ENCODE measurements at regions not wholly inside any gene's neighbourhood (a gene's known extent, or its start where the extent isn't known, plus 50 kb on each side); places are given as distances from the start of the nearest gene placed in this dataset.

DNA sequence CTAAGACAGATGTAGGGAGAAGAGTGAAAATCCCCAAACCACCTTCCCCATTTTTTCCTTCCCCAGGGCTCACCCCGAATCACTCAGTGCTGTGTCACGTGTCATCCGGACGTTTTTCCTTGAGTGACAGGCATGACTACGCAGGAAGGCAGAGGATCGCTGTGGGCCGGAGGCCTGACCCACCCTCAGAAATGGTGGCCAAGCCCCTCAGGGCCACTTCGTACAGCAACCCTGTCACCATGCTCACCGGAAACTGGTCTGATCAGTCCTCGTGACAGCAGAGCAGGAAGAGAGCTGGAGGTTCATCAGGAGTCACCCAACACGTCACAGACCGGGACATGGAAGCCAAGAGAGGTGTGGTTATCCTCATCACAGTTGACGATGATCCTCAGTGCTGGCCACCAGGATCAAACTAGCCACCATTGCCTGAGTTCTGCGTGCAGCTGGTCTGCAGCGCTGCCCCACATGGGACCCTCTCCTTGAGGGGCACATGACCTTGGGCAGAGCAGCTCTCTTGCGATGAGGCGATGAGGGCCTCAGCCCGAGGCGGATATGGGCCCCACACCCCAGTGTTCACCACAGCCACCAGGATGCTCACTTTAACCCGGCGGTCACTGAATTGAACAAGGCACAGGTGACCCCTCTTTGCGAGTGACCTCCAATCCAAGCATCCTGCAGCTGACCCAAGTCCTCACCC, 99.3 kb upstream of the INSIG1 start:
- no peak for DNase-seq (ENCODE audit: low read depth in 4 of 6, low spot score in 6 of 6)
- H3K36me3 ChIP-seq (ENCODE audit: control insufficient read depth, insufficient read depth, low read length), result no peaks in the 10 kb centered on the region
- H3K9me3 ChIP-seq (ENCODE audit: control insufficient read depth, insufficient read depth, low read length), result peaks cover 7% of the 10 kb centered on the region
- no peak overlapping the region for H3K4me3 ChIP-seq (ENCODE audit: low read depth, low read length)
- WGBS (ENCODE audit: insufficient coverage), result 86% methylated on average over 22 of the region's 22 CpGs
- no peaks in the 10 kb centered on the region for H3K27me3 ChIP-seq (ENCODE audit: control insufficient read depth, insufficient read depth, low read length)
- H3K27ac ChIP-seq (ENCODE audit: low read depth, low read length), result no peak overlapping the region
- H3K4me1 ChIP-seq (ENCODE audit: control insufficient read depth, insufficient read depth, low read length), result peaks cover 6% of the 10 kb centered on the region

- Histone ChIP-seq H3K4me1 (ENCODE audit: control insufficient read depth, insufficient read depth, low read length) (peaks cover 6% of the 10 kb centered on the region), H3K27ac (ENCODE audit: low read depth, low read length) (no peak overlapping the region), H3K9me3 (ENCODE audit: control insufficient read depth, insufficient read depth, low read length) (peaks cover 7% of the 10 kb centered on the region), H3K36me3 (ENCODE audit: control insufficient read depth, insufficient read depth, low read length) (peaks cover 3% of the 10 kb centered on the region), H3K27me3 (ENCODE audit: control insufficient read depth, insufficient read depth, low read length) (no peaks in the 10 kb centered on the region), H3K4me3 (ENCODE audit: low read depth, low read length) (no peak overlapping the region)
- DNase-seq (ENCODE audit: low read depth in 4 of 6, low spot score in 6 of 6), result no peak
- WGBS (ENCODE audit: insufficient coverage), result 95% methylated on average over 8 of the region's 13 CpGs
These were observed 98.5 kb upstream of the INSIG1 start for GRCh38 chr7:155198901-155199845.

GRCh38 chr7:155201325-155202087, 96.2 kb upstream of the INSIG1 start:
- Histone ChIP-seq H3K27ac (ENCODE audit: low read depth, low read length) (no peak overlapping the region), H3K36me3 (ENCODE audit: control insufficient read depth, insufficient read depth, low read length) (peaks cover 4% of the 10 kb centered on the region), H3K4me3 (ENCODE audit: low read depth, low read length) (no peak overlapping the region), H3K4me1 (ENCODE audit: control insufficient read depth, insufficient read depth, low read length) (peaks cover 6% of the 10 kb centered on the region), H3K9me3 (ENCODE audit: control insufficient read depth, insufficient read depth, low read length) (peaks cover 2% of the 10 kb centered on the region), H3K27me3 (ENCODE audit: control insufficient read depth, insufficient read depth, low read length) (no peaks in the 10 kb centered on the region)
- 72% methylated on average over 17 of the region's 17 CpGs for WGBS (ENCODE audit: insufficient coverage)
- no peak for DNase-seq (ENCODE audit: low read depth in 4 of 6, low spot score in 6 of 6)

GRCh38 chr7:155202106-155202871, 95.4 kb upstream of the INSIG1 start:
- H3K27ac ChIP-seq (ENCODE audit: low read depth, low read length), result no peak overlapping the region
- no peaks in the 10 kb centered on the region for H3K9me3 ChIP-seq (ENCODE audit: control insufficient read depth, insufficient read depth, low read length)
- no peak overlapping the region for H3K4me3 ChIP-seq (ENCODE audit: low read depth, low read length)
- H3K27me3 ChIP-seq (ENCODE audit: control insufficient read depth, insufficient read depth, low read length), result no peaks in the 10 kb centered on the region
- peaks cover 4% of the 10 kb centered on the region for H3K36me3 ChIP-seq (ENCODE audit: control insufficient read depth, insufficient read depth, low read length)
- H3K4me1 ChIP-seq (ENCODE audit: control insufficient read depth, insufficient read depth, low read length), result peaks cover 6% of the 10 kb centered on the region
- no peak for DNase-seq (ENCODE audit: low read depth in 4 of 6, low spot score in 6 of 6)
- 97% methylated on average over 15 of the region's 15 CpGs for WGBS (ENCODE audit: insufficient coverage)

DNA sequence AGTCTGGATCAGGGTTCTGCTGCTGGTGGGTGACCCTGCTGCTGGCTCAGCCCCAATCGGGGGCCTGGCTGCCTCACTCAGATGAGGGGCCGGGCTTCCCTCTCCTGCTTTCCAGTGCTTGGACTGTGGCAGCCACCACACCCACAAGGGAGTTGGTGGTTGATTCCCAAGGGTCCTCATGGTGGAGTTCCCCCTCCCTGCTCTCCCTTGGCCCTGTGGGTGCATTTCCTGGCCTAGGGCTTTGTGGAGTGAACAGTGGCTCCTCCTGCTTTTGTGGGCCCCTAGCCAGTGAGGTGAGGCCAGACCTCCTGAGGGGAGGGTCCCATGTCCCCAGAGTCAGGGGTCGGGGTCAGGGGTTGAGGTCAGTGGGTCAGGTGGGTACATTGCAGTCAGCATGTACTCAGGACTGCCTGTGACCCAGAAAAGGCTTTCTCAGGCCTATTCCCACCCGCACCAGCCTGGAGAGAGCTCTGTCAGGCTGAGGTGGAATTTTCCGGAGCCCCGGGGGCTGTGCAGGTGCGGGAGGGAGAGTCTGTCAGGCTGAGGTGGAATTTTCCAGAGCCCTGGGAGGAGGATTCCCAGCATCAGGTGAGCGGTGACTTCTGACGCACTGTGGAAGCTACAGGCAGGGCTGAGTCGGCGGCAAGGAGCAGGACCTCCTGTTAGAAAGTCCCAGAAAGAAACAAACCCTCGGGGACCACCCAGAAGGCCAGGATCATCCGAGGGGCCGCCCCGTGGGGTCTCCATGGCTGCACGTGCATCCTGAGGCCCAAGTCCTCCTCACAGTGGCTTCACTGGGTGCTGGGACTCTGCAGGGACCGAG, 94.4 kb upstream of the INSIG1 start:
- H3K9me3 ChIP-seq (ENCODE audit: control insufficient read depth, insufficient read depth, low read length), result no peaks in the 10 kb centered on the region
- H3K4me1 ChIP-seq (ENCODE audit: control insufficient read depth, insufficient read depth, low read length), result peaks cover 6% of the 10 kb centered on the region
- WGBS (ENCODE audit: insufficient coverage), result 78% methylated on average over 17 of the region's 17 CpGs
- H3K27ac ChIP-seq (ENCODE audit: low read depth, low read length), result no peak overlapping the region
- H3K36me3 ChIP-seq (ENCODE audit: control insufficient read depth, insufficient read depth, low read length), result peaks cover 4% of the 10 kb centered on the region
- H3K27me3 ChIP-seq (ENCODE audit: control insufficient read depth, insufficient read depth, low read length), result no peaks in the 10 kb centered on the region
- no peak for DNase-seq (ENCODE audit: low read depth in 4 of 6, low spot score in 6 of 6)
- no peak overlapping the region for H3K4me3 ChIP-seq (ENCODE audit: low read depth, low read length)

- peaks cover 4% of the 10 kb centered on the region for H3K36me3 ChIP-seq (ENCODE audit: control insufficient read depth, insufficient read depth, low read length)
- WGBS (ENCODE audit: insufficient coverage), result 93% methylated on average over 14 of the region's 14 CpGs
- no peak for DNase-seq (ENCODE audit: low read depth in 4 of 6, low spot score in 6 of 6)
- no peaks in the 10 kb centered on the region for H3K27me3 ChIP-seq (ENCODE audit: control insufficient read depth, insufficient read depth, low read length)
- H3K4me1 ChIP-seq (ENCODE audit: control insufficient read depth, insufficient read depth, low read length), result peaks cover 6% of the 10 kb centered on the region
- H3K9me3 ChIP-seq (ENCODE audit: control insufficient read depth, insufficient read depth, low read length), result no peaks in the 10 kb centered on the region
- H3K27ac ChIP-seq (ENCODE audit: low read depth, low read length), result no peak overlapping the region
- H3K4me3 ChIP-seq (ENCODE audit: low read depth, low read length), result no peak overlapping the region
These were observed 93.6 kb upstream of the INSIG1 start for GRCh38 chr7:155203882-155204691.

DNA sequence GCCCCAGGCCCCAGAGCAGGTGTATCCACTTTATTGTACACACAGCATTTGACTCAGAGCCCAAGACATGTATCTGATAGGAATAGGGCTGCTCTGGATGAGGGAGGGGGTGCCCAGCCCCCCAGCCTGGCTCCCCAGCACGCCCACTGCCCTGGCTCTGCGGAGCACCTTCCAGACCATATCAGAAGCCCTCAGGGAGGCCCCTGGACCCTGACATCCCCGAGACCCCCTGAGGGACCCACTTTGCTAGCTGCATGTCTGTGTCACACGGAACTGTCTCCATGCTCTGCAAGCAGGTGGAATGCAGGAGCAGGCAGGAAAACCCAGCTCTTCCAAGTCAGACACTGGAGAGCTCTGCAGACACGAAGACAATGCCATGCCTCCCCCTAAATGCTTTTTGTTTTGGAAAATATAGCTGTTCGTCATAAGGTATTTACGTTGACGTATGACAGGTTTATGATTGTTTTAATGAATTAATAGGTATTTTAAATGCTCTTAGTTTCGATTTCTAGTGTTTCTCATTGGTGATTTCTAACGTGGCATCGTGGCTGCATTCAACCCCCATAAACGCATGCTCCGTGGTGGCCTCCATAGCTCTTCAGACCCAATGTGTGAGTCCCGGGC, 92.8 kb upstream of the INSIG1 start:
- WGBS (ENCODE audit: insufficient coverage), result 74% methylated on average over 11 of the region's 14 CpGs
- H3K4me3 ChIP-seq (ENCODE audit: low read depth, low read length), result no peak overlapping the region
- peaks cover 11% of the 10 kb centered on the region for H3K4me1 ChIP-seq (ENCODE audit: control insufficient read depth, insufficient read depth, low read length)
- no peak for DNase-seq (ENCODE audit: low read depth in 4 of 6, low spot score in 6 of 6)
- H3K9me3 ChIP-seq (ENCODE audit: control insufficient read depth, insufficient read depth, low read length), result no peaks in the 10 kb centered on the region
- H3K27ac ChIP-seq (ENCODE audit: low read depth, low read length), result no peak overlapping the region
- no peaks in the 10 kb centered on the region for H3K27me3 ChIP-seq (ENCODE audit: control insufficient read depth, insufficient read depth, low read length)
- peaks cover 4% of the 10 kb centered on the region for H3K36me3 ChIP-seq (ENCODE audit: control insufficient read depth, insufficient read depth, low read length)
